HG03139 (cell line): ENCODE measurements at regions not wholly inside any gene's neighbourhood (a gene's known extent, or its start where the extent isn't known, plus 50 kb on each side); places are given as distances from the start of the nearest gene placed in this dataset.
A peak's percentile ranks its signal among the peaks of the same experiment; 100 is the strongest.

Experiments used
- ATAC-seq: cut with Tn5 transposase; IDR thresholded peaks from one replicate; pipeline ENCODE4 v1.9.1; 2021; ENCODE audit not compliant: unreplicated experiment

- ATAC-seq, result no peak
Measured at GRCh38 chr4:4775493-4776004, 83.9 kb upstream of the MSX1 start.

DNA sequence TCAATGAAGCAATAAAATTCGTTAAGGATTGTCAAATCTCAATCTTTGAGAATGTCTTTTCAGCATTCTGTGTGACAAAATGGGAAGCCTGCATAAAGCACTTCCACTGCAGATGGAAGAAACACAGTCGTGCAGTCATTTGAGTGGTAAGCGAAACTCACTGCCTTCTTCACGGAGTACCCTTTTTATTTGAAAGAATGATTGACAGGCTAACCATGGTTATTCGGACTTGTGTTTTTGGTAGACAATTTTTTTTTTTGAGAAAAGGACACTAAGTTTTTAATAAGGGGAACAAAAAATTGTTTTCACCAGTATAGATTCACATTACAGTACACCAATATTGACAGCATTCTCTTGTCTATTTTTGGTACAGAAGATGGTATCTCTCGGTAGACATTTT lies 86.9 kb upstream of the MSX1 start:
- no peak for ATAC-seq

DNA sequence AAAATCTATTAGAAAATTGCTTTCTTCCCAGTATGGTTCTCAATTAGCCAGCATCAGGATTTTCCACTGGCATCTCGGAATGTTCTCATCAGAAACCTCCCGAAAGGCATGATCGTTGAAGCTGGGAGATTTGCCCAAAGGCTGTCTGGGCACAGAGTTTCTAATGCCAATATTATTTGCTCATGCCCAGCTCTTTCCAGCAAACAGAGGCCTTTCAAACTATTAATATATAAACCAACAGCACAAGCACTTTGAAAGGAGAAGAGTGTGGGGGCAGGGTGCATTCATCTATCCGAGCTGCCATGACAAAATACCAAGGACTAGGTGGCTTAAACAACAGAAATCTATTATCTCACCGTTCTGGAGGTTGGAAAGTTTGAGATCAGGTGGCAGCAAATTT lies 88.3 kb upstream of the MSX1 start:
- no peak for ATAC-seq

DNA sequence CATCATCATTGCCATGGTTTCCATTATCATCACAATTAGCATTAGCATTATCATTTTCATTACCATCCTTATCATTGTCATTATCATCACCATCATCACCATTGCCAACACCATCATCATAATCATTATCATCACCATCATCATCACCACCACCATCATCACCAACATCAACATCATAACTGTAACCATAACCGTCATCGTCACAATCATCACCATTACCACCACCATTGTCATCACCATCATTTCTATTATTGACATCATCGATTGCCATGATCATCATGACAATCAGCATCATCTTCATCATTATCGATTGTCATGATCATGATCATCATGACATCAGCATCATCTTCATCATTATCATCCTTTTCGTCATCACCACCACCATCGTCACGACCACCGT lies 88.9 kb upstream of the MSX1 start:
- no peak for ATAC-seq

- no peak for ATAC-seq
Measured at GRCh38 chr4:4766564-4766963, 92.9 kb upstream of the MSX1 start.

- ATAC-seq, result no peak
Measured at GRCh38 chr4:4765811-4766210, 93.7 kb upstream of the MSX1 start.

GRCh38 chr4:4764558-4764905 lies 94.9 kb upstream of the MSX1 start:
- no peak for ATAC-seq

- ATAC-seq, result no peak
Measured at GRCh38 chr4:4763822-4764557, 95.5 kb upstream of the MSX1 start.

GRCh38 chr4:4762909-4763821 lies 96.3 kb upstream of the MSX1 start:
- peak; percentile 78 for ATAC-seq

DNA sequence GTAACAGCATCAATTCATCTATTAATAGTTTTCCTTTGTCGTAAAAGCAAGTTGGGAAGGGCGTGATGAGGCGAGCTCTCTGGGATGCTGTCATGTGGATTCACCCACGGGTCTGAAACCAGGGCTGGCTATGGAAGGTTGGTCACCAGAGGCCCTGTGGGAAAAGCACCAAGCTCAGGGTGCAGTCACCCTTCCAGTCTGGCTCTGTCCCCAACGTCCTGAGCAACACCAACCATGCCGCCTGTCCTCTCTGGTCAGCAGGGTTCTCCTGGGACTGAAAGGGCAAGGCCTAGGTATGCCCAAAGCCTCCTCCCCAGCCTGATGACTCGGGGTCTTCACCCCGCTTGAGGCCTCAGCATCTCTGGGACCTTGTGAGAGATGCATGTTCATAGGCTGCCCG lies 97.2 kb upstream of the MSX1 start:
- no peak for ATAC-seq

GRCh38 chr4:4761128-4761982 lies 98.1 kb upstream of the MSX1 start:
- ATAC-seq, result no peak

- no peak for ATAC-seq
Measured at GRCh38 chr4:4759883-4760282, 99.6 kb upstream of the MSX1 start.

GRCh38 chr4:4759232-4759631 lies 100.2 kb upstream of the MSX1 start:
- no peak for ATAC-seq

DNA sequence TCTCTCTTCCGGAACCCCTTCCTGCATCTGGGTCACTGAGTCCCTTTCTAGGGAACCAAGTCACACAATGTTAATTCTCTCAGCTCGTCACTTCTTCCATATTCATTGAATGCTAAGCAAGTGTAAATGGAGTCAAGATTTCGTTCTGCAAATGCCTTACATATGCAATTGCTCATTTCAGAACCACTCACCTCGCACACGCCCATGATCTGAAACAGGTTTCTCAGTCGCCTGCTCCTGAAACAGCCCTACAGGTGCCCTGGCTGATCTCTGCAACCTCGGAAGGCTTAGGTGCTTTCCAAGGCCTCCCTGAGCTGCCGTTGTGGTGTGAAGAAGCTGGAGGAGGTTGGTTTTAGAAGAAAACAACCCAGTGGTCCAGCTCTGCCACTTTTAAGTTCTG lies 100.8 kb upstream of the MSX1 start:
- ATAC-seq, result no peak

DNA sequence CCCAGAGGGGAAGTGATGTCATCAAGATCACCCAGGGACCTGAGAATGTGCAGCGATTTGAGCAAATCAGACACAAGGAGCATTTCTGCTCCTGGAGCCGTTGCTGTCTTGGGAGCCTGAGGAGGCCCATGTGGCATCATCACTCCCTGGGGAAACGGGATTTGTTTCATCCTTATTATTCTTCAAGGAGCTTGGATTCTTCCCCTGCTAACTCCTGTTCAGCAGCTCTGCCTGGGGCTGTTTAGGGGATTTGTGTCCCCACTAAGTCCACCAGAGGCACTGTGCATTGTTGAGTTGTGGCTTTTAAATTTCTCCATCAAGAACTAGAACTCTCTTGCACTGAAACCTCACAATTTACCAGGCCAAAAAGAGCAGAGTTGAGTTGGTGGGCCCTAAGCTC lies 104.2 kb upstream of the MSX1 start:
- ATAC-seq, result no peak

DNA sequence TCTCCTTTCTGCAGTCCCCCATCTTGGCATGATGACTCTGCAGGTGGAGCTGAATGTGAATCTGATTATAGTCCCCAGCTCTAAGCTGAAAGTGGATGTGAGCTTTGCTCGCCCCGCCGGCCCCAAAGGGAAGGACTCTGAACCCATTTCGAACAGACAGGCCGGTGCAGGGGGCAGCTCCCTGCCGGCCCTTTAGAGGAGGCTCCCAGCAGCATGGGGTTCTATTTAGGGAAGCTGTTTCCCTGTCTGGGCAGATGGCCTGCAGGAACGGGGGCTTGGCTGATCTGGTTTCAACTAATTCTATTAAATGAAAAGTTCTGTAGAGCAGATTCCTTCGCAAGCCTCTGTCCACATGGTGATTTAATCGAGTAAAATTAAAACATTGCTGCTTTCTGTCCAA lies 104.8 kb upstream of the MSX1 start:
- ATAC-seq, result no peak

GRCh38 chr4:4753643-4754042 lies 105.8 kb upstream of the MSX1 start:
- no peak for ATAC-seq

- ATAC-seq, result no peak
Measured at GRCh38 chr4:4752576-4753401, 106.7 kb upstream of the MSX1 start.

GRCh38 chr4:4752025-4752424 lies 107.4 kb upstream of the MSX1 start:
- ATAC-seq, result no peak

- no peak for ATAC-seq
Measured at GRCh38 chr4:4750187-4750586, 109.3 kb upstream of the MSX1 start.
